ENCODE measurements at regions not wholly inside any gene's neighbourhood (a gene's known extent, or its start where the extent isn't known, plus 50 kb on each side); places are given as distances from the start of the nearest gene placed in this dataset.

DNA sequence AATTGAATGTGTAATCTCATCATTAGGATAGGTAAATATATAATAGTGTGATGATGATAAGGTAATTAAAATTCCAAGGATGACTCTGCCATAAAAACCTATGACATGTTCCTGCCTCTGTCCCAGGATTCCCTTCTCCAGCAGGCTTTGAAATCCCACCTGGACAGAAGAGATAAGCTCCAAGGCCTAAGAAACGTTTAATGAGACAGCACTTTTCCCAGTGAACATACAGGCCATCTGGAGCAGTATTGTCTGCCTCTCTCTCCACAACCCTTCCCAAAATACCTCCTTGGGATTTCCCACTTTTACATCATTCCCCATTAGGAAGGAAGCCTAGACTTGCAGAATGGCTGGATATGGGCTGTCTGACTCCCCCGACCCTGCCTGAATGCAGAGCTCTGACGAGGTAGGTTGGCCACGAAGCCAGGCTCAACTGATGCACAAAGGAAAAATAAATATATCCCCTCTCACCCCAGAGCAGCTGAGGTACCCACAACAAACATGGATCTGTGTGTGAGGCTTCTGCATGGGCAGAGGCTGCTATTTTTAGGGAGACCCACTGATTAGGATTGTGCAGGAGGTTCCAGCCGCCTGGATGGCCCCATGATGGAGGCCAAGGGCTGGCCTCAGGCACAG is 71.0 kb downstream of the TMPRSS5 start:
- dilution Hi-C loops (cut with MboI; ENCODE audit: extremely low pct_ligation_motif_present, low sequenced_read_pairs) = no loop called here
- no peak overlapping the region for H3K9ac ChIP-seq (replicated peaks; ENCODE audit: extremely low read depth, insufficient read depth, low read length)
- no peaks in the 10 kb centered on the region for H3K9me1 ChIP-seq (replicated peaks; ENCODE audit: control insufficient read depth, extremely low read depth, insufficient read depth, low read length)
- no peaks in the 10 kb centered on the region for H4K20me1 ChIP-seq (replicated peaks; ENCODE audit: control insufficient read depth, extremely low read depth, insufficient read depth, low read length)
- intact Hi-C loops (cut with micrococcal nuclease) = no loop called here
- no peaks in the 10 kb centered on the region for H3K27me3 ChIP-seq (ENCODE audit: control insufficient read depth in 2 of 2, insufficient read depth in 2 of 2, low read length in 2 of 2)
- H3K4me3 ChIP-seq (replicated peaks in 1 of 3; ENCODE audit: insufficient read depth in 1 of 3, low read depth in 1 of 3, low read length in 3 of 3) = no peak overlapping the region
- BruUV-seq (replicated peaks) = no TSS peak
- POLR2A ChIA-PET = no interaction called here
- no peak overlapping the region for H3K27ac ChIP-seq (ENCODE audit: insufficient read depth, low read depth, low read length)
- no peak overlapping the region for H3K4me2 ChIP-seq (ENCODE audit: insufficient read depth, low read length)
- no peaks in the 10 kb centered on the region for H3K79me2 ChIP-seq (ENCODE audit: control insufficient read depth, insufficient read depth, low read length)
- CTCF ChIA-PET = interaction anchor here (0.8 kb wide), 1 partner anchor 15 kb away, joined by 3 read pairs; no protein-coding TSS in a partner anchor
- no peaks in the 10 kb centered on the region for H3K4me1 ChIP-seq (ENCODE audit: control insufficient read depth, extremely low read depth, insufficient read depth, low read length)
- DNase-seq (ENCODE audit: low read depth, low spot score) (no peak), FAIRE-seq (no peak)
- H2AFZ ChIP-seq (ENCODE audit: low read depth, low read length) = no peak overlapping the region
- H3K36me3 ChIP-seq (ENCODE audit: control insufficient read depth in 2 of 2, extremely low read depth in 1 of 2, insufficient read depth in 2 of 2, low read length in 2 of 2) = no peaks in the 10 kb centered on the region
- TF ChIP-seq GATA2 (IDR thresholded peaks at IDR 0.05; ENCODE audit: insufficient read depth, insufficient read length, low read depth, low read length) (no peak), POLR2A (IDR thresholded peaks at IDR 0.05; ENCODE audit: low read depth, low read length) (no peak), MYC (IDR thresholded peaks at IDR 0.05; ENCODE audit: low read depth, low read length) (no peak), EZH2 (IDR thresholded peaks at IDR 0.05; ENCODE audit: borderline replicate concordance, low read depth, low read length, severe bottlenecking) (no peak), JUN (IDR thresholded peaks at IDR 0.05; ENCODE audit: borderline replicate concordance, insufficient read depth, insufficient read length, low read depth) (no peak), FOS (IDR thresholded peaks at IDR 0.05; ENCODE audit: borderline replicate concordance, insufficient read depth, low read length) (no peak), POLR2AphosphoS5 (IDR thresholded peaks at IDR 0.05; ENCODE audit: insufficient read depth, low read depth, low read length) (no peak)
- TF ChIP-seq, protein P1, sequence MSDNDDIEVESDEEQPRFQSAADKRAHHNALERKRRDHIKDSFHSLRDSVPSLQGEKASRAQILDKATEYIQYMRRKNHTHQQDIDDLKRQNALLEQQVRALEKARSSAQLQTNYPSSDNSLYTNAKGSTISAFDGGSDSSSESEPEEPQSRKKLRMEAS (IDR thresholded peaks at IDR 0.05; ENCODE audit: insufficient read depth, insufficient read length) = no peak
- TF ChIP-seq, protein P2, sequence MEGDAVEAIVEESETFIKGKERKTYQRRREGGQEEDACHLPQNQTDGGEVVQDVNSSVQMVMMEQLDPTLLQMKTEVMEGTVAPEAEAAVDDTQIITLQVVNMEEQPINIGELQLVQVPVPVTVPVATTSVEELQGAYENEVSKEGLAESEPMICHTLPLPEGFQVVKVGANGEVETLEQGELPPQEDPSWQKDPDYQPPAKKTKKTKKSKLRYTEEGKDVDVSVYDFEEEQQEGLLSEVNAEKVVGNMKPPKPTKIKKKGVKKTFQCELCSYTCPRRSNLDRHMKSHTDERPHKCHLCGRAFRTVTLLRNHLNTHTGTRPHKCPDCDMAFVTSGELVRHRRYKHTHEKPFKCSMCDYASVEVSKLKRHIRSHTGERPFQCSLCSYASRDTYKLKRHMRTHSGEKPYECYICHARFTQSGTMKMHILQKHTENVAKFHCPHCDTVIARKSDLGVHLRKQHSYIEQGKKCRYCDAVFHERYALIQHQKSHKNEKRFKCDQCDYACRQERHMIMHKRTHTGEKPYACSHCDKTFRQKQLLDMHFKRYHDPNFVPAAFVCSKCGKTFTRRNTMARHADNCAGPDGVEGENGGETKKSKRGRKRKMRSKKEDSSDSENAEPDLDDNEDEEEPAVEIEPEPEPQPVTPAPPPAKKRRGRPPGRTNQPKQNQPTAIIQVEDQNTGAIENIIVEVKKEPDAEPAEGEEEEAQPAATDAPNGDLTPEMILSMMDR (IDR thresholded peaks at IDR 0.05; ENCODE audit: extremely low read depth in 1 of 2, insufficient read depth in 1 of 2, low read depth in 1 of 2, low read length in 2 of 2) = no peak
- no peaks in the 10 kb centered on the region for H3K9me3 ChIP-seq (replicated peaks; ENCODE audit: control insufficient read depth, insufficient read depth, low read length)

Data from endothelial cell of umbilical vein (primary cell).